HG02970 (cell line): ENCODE measurements at regions not wholly inside any gene's neighbourhood (a gene's known extent, or its start where the extent isn't known, plus 50 kb on each side); places are given as distances from the start of the nearest gene placed in this dataset.

Experiments
- ATAC-seq: cut with Tn5 transposase; IDR thresholded peaks from one replicate; pipeline ENCODE4 v1.9.1; 2021; ENCODE audit warnings: mild to moderate bottlenecking, moderate library complexity, moderate number of reproducible peaks; ENCODE audit not compliant: unreplicated experiment, low FRiP score

DNA sequence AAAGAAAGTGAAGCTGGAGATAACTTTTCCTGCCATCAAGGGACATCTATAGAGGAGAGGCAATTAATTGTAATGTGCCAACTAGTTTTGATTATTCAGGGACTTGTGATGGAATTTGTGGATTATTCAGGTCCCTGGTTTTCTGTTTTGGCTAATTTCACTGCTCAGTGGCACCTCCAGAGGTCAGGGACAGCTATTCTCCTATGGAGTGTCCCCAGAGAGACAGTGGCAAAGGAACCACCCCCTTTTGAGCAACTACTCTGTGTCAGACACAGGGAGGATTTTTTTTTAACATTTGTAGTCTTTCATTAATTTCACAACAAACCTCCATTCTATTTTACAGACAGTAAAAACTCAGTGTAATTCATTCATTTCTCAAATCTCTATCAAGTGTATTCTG lies 206.0 kb upstream of the SPRED2 start:
- ATAC-seq: no peak

DNA sequence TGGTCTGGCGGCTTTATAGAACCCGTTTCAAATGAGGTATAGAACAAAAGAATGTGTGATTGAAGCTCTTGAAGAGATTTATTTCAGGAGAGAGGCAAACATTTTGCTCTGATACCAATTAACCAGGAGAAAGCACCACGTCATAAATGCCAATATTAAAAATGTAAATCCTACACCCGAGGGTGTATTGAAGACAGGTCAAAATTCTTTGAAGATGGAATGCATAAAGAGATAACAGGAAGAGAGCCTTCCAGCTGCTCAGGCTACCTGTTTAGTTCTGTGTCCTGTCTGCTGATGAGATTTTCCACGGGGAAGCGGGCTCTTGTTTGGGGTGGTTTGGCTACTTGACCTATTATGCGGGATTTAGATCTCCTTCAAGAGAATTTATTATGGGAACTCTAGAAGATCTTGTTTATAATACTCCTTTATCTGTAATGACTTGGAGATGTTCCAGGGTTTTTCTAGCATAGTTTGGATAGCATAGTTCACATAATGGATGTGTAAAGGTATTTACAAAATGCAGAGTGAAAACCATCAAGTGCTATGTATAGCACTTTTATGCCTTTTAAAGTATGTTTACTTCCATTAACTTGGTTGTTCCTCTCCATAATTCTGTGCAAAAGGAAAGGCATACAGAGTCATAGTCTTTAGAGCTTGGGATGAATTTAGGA lies 204.5 kb upstream of the SPRED2 start:
- ATAC-seq: no peak

DNA sequence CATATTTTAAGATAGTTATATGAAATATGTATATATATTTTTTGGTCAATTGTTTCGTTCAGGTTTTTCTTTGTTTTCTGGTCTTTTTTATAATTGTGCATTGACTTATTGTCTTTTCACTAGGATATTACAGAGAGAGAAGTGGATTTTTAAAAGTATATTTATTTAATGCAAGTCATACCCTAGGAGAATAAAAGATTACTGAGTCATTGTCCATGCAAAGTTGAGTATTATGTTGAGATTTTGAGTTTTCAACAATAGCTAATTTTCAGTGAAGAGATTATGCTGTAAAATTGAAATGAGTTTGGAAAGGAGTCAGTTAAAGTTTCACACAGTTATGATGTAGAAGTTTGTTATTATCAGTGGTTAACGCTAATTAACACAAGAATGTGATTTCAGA lies 203.6 kb upstream of the SPRED2 start:
- ATAC-seq: no peak

DNA sequence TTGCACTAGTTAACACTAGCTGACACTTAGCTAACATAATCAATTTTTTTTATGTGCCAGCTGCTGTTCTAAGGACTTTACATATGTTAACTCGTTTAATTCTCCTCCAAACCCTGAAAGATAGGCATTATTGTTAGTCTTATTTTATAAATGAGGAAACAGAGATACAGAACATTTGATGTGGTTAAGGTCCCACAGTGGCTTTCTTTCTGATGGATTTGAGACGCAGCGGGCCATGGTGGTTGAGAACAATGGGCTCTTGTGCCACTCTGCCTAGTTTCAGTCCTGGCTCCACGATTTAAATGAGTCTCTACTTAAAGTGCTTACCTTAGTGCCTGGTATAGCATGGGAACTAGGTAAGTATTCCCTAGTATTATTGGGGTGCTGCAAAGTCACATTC lies 201.9 kb upstream of the SPRED2 start:
- no peak for ATAC-seq

DNA sequence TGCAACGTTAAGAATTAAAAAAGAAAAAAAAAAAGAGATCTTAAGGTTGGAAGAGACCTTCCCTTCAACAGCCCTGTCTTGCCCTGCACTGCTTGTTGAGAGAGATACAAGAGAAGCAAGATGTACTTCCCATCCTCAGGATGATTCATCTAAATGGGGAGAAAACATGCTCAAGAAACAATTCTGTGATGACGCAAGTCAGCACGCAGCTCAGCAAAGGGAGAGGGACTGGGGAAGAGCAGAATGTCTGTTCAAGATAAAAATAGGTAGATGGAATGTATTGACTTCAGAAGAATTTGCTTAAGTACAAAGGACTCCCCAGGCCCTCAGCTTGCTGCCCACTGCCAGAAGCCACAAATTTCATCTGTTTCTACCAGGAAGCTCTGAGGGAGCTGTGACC lies 198.2 kb upstream of the SPRED2 start:
- ATAC-seq: no peak

DNA sequence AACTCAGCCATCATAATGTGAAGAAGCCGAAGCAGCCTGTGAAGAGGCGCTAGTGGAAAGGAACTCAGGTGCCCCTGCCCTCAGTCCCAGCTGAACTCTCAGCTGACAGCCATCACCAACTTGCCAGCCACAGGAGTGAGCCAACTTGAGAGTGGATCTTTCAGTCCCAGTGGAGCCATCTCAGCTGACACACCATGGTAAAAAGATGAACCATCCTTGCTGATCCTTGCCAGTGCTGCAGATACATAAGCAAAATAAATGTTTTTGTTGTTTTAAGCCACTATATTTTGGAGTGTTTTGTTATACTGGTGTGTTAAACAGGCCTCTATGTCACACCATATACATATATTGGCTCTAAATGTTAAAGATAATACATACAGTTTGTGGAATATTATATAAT lies 195.8 kb upstream of the SPRED2 start:
- ATAC-seq: no peak

DNA sequence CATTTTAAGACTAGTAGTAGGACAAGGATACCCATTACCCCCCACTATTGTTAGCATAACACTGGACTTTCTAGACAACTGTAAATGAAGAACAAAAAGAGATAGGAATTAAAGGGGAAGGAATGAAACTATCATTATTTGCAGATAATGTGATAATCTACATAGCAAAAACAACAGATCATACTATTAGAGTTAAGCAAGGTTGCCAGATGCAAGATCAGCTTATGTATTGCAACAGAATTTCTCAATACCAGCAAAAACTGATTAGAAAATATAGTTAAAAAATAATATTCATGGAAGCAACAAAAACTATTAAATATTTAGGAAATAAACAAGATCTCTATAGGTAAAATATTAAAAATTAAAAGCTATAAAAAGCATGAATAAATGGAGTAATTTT lies 194.4 kb upstream of the SPRED2 start:
- ATAC-seq: no peak

DNA sequence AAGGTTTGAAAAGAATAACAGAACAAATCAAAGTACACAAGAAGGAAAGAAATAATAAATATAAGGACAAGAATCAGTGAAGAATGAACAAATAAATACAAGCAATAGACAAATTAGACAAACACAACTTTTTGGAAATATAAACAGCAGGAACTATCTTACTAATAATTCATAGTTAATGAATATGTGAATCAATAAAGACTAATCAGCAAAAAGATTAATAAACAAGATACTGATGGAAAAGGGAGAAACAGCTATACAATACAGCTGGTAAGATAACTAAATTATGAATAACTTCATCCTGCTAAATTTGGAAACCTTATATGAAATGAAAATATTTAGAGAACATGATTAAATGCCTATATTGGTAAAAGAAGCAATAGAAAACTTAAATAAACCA lies 193.6 kb upstream of the SPRED2 start:
- ATAC-seq: no peak

DNA sequence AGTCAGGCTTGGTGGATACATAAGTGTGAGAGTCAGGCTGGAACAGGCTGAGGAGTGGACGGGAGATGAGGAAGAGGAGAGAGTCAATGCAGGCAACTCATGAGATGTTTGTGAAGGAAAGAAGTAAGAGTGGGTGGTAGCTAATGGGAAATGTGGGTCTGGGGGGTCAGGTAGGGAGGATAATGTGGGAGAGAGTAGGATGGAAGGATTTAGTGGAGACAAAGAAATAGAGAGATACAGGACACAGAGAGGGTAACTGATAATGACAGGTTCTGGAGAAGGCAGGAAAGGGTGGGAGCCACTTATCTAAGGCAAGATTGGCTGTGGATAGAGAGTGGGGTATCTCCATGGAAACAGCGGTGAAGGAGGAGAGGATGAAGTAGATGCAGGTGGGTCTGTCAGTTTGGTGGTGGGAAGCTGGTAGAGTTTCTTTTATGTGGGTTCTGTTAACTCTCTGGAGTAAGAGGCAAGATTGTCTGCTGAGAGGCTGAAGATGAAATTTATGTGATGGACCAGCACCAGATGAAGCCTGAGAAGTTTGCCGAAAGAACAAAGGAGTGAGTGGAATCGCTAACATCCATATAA lies 190.6 kb upstream of the SPRED2 start:
- no peak for ATAC-seq

DNA sequence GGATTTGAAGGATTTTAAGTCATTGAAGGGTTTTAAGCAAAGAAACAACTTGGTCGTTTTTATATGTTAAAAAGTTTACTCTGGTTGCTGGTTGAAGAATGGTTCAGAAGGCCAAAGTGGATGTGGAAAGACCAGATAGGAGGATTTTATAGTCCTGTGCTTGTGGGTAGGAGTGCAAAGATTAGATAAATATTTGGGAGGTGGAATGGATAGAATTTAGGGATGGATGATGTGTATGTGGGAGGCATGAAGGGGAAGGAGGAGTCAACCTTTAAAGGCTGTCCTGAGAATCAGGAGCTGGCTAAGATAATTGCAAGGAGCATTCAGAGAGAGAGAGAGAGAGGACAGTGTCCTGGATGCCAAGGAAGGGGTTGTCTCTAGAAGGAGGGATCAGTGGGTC lies 190.1 kb upstream of the SPRED2 start:
- no peak for ATAC-seq

DNA sequence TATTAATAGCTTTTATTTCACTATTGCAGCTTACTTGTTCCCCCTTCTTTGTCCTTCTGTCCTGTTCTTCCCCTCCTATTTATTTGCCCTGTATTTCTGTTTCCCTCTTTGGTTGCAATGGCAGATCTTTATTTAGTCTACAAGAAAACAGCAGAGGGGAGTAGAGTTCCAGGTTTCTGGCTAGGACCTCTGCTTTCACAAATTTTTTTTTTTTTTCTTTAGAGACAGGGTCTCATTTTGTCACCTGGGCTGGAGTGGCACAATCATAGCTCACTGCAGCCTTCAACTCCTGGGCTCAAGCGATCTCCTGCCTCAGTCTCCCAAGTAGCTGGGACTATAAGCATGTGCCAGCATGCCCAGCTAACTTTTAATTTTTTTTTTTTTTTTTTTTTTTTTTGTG lies 188.1 kb upstream of the SPRED2 start:
- ATAC-seq: no peak

DNA sequence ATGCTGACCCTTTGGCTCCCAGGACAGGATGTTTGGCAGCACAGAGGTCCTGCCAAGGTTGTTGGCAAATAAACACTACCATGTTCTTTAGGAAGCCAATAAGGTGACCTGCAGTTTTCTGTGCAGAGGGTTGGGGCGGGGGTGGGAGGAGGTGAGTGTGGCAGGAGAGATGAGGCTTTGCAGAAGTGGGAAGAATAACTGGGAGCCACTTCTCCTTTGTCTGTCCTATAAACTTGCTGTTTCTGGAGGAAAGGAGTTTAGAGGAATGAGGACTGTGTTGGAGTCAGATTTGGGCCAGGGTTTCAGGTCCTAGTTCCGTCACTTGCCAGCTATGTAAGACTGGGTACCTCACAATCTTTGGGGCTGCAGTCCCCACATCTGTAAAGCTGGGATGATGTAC lies 187.6 kb upstream of the SPRED2 start:
- ATAC-seq: no peak

DNA sequence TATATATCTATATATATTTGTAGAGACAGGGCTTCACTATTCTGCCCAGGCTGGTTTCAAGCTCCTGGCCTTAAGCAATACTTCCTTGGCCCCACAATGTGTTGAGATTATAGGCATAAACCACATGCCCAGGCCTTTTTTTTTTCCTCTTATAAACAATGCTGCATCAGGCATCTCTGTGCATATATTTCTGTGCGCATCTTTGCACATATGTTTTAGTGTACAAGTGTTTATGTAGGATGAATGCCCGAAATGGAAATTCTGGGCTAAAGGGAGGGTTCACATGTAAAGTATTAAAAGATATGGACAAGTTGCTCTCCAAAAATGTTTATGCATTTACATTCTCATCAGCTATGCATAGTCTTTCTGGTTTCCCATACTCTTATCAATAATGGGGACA lies 183.2 kb upstream of the SPRED2 start:
- ATAC-seq: no peak

DNA sequence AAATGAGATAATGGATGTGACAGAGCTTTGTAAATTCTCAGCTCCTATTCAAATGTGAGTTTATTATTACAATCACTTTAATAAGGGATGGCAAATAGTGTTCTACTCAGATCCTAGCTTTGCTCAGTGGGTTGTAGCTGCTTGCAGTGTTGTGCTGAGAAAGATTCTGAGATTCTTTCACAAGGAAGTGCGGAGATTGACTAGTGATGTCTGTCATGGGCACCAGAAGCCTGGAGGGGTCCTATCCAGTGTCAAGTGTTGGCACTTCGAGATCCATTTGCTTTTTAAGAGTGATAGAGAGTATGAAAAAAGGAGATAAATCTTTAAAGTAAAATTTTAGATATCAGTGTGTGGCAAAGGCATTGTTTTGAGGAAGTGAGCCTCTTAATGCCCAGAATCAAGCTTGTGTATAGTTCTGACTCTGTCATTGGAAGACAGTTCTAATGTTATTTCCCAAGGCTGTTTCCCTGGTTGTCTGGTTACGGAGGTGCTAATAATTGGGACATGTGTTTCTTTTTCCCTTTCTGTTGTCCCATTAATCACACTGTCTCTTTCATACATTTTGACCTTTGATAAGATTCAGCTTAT lies 181.7 kb upstream of the SPRED2 start:
- no peak for ATAC-seq

DNA sequence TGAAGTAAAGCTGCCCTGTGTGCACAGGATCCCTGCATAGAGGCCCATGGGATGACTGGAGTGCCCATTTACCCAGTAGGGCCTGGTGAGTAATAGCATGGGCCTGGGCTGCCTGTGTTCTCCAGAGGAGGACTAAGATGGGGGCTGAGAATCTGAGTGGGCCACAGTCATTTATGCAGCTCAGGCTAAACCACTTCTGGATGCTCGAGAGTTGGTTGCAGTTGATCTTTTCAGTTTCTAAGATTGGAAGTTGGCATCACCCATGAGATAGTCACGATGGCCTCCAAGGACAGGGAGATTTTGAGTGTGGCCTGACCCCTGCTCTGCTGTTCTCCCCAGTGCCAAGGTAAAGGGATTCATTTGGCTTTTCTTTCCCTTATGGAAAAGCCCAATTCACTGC lies 179.1 kb upstream of the SPRED2 start:
- no peak for ATAC-seq

DNA sequence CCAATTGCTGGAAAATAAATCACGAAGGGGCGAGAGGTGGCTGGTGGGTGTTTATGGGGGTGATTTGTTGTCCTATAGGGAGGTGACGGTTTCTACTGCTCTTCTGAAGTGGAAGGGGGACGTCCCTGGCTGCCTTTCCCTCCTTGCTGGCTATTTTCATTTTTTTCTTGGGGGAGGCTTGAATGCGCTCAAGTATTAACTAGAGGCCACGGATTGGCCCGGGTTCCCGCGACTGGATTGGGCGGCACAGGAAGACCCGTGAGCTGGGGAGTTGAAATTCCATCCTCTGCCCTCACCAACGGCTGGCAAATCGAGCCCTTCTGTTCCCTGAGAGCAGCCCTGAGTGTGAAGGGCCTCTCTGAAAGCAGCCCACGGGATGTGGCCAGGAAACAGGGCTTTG lies 176.5 kb upstream of the SPRED2 start:
- ATAC-seq: no peak

DNA sequence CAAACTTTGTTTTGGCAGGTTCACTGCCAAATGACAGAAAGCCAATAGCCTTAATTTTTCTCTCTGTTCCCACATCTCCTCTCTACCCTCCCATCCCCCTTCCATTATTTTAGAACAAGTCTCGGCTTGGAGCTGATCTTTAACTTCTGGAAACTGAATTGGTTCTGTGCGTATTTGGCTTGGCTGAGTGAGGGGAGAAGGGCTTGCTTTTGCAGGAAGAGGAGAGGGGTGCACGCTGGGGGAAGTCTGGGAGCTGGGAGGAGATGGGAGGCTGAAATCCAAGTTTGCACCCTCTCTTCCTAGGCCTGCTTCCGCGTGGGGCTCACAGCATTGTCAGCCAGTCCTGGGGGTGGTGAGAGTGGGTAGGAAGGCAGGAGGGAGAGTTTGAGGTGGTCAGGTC lies 176.1 kb upstream of the SPRED2 start:
- no peak for ATAC-seq

DNA sequence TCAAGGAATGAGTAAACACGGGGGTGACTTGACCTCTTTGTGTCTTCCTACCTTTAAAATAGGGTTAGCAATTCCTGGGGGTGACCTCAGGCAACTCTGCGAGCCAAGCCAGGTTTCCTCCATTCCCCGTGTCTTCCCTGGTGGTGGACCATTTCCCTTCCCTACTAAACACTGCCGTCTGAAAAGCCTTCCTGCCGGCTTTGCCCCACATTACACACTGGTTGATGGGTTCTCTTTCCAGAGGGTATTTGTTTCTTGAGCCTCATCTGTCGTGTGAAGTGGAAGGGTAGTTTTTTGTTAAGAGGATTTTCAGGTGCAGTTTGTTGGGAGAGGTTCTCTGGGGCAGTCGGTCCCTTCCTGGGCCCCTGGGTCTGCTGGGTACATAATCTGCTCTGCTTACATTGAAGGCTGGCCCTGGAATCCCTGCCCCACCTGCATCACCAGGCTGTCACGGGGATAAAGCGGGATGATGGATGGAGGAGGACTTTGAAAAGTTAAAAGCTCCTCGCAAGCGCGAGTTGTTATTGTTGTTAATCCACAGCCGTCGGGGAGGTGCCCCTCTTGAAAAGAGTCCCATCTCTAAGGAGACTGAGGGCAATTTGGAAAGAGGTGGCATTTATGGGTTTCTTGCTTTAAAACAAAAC lies 175.4 kb upstream of the SPRED2 start:
- no peak for ATAC-seq

DNA sequence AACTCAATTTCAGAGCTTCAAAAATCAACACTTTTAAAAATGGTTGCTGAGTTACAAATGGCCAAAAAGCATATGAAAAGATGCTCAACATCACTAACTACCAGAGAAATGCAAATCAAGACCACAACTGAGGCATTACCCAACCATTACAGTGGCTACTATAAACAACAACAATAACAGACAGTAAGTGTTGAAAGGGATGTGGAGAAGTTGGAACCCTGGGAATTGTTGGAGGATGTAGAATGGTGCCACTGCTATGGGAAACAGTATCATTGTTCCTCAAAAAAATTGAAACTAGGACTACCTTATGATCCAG lies 173.3 kb upstream of the SPRED2 start:
- ATAC-seq: no peak

DNA sequence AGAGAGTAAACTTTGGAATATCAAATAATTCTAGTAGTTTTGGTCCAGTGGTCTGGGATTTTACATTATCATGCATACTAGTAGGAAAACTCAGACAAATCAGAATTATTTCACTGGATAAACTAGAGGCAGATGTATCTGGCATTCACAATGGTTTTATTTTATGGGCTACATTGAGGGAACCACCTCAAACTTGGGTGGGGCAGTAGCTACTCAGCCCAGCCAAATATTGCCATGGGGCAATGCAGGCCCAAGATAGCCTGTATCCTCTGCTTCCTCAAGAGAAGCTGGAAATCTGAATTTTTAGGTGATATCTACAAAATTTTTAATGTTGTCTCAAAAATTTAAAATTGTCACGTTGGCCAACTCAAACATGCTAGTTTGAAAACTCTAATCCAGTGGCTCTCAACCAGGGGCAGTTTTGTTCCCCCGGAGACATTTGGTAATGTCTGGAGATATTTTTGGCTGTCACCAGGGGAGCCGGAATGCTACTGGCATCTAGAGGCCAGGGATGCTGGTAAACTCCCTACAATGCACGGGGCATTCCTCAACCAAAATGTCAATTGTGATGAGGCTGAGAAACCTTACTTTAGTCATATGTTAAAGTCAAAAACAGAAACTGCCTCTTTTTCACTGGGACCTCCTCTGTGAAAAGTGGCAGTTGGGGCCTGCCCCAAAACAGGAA lies 172.8 kb upstream of the SPRED2 start:
- ATAC-seq: no peak

DNA sequence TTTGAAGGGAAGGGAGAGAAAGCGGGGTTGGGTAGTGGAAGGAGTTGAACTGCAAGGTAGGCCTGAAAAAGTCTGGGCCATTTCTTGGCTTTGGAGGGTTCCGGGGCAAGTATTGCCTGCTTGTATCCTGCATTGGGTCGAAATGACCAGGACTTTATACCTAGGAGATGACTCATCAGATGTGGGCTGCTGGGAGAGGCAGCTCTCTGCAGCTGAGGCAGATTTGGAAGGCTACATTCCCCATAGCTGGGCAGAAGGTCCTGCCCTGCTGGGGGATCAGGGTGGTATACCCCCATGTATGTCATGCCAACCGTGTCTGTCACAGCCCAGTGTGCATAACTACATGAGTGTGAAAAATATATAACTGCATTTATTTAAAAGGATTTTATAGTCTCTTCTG lies 171.8 kb upstream of the SPRED2 start:
- no peak for ATAC-seq
